ENCODE measurements at regions not wholly inside any gene's neighbourhood (a gene's known extent, or its start where the extent isn't known, plus 50 kb on each side); places are given as distances from the start of the nearest gene placed in this dataset.
"Not testable (repeated sequence)": the region's sequence is repeated elsewhere in the genome, so short reads cannot be mapped to it uniquely, and the experiment has no call there.

DNA sequence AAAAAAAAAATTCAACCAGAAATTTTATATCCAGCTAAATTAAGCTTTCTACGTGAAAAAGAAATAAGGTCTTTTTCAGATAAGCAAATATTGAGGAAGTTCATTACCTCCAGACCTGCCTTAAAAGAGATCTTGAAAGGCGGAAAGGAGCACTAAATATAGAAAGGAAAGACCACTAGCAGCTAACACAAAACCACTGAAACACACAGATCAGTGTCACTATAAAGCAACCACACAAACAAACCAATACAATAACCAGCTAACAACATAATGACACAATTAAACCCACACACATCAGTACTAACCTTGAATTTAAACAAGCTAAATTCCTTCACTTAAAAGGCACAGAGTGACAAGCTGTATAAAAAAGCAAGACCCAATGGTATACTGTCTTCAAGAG is 958.3 kb downstream of the TSN start:
- Histone ChIP-seq H2BK120ac (replicated peaks; ENCODE audit: low read depth, low read length) (no peak overlapping the region), H2AFZ (ENCODE audit: low read length) (no peak overlapping the region), H3K9me3 (ENCODE audit: insufficient read depth in 2 of 2, low read depth in 1 of 2, low read length in 1 of 2) (0 out of 4 replicates have a peak, but pooled peaks cover 0 to 2% of the 10 kb centered on the region in 2 experiments), H4K20me1 (replicated peaks in 1 of 2; ENCODE audit: control insufficient read depth in 1 of 2, insufficient read depth in 2 of 2, low read length in 2 of 2) (no peaks in the 10 kb centered on the region), H3K18ac (ENCODE audit: extremely low read depth, low read length) (no peak overlapping the region), H3K79me1 (ENCODE audit: low read depth, low read length) (no peaks in the 10 kb centered on the region), H2BK12ac (ENCODE audit: low read depth, low read length) (no peak overlapping the region), H3K27ac (ENCODE audit: low read depth, low read length) (no peak overlapping the region), H3K4me1 (replicated peaks in 1 of 4; ENCODE audit: control insufficient read depth in 3 of 4, insufficient read depth in 4 of 4, low read length in 3 of 4) (no peaks in the 10 kb centered on the region), H3K14ac (ENCODE audit: insufficient read length) (no peak overlapping the region), H2BK15ac (ENCODE audit: low read length) (no peak overlapping the region), H3K4me2 (ENCODE audit: insufficient read depth in 1 of 2, low read depth in 2 of 2, low read length in 2 of 2) (no peak overlapping the region), H3K27me3 (replicated peaks in 1 of 4; ENCODE audit: control insufficient read depth in 3 of 4, extremely low read depth in 1 of 4, insufficient read depth in 3 of 4, low read length in 3 of 4) (peaks cover 0 to 1% (median 0%) of the 10 kb centered on the region in 4 experiments; a peak in 1 of 7 replicates), H2AK5ac (ENCODE audit: low read depth, low read length) (no peak overlapping the region), H3K23me2 (ENCODE audit: low read depth, low read length) (no peaks in the 10 kb centered on the region), H3K79me2 (ENCODE audit: control insufficient read depth in 1 of 2, insufficient read depth in 2 of 2, low read length in 2 of 2) (no peaks in the 10 kb centered on the region), H3K4ac (replicated peaks; ENCODE audit: insufficient read length, low read depth, low read length) (no peak overlapping the region), H3K56ac (replicated peaks; ENCODE audit: insufficient read length, low read depth, low read length) (no peak overlapping the region), H3K36me3 (ENCODE audit: control insufficient read depth in 2 of 4, insufficient read depth in 4 of 4, low read length in 3 of 4) (no peaks in the 10 kb centered on the region), H2BK5ac (ENCODE audit: low read depth, low read length) (no peak overlapping the region), H3K4me3 (ENCODE audit: extremely low read depth in 1 of 4, insufficient read depth in 2 of 4, low read depth in 3 of 4, low read length in 4 of 4) (no peak overlapping the region), H3K9ac (replicated peaks in 1 of 4; ENCODE audit: extremely low read depth in 1 of 4, low read depth in 3 of 4, low read length in 3 of 4) (no peak overlapping the region), H4K5ac (ENCODE audit: insufficient read length, low read depth, low read length) (no peak overlapping the region), H4K91ac (replicated peaks; ENCODE audit: insufficient read length, low read length) (no peak overlapping the region), H3K23ac (ENCODE audit: insufficient read length) (no peak overlapping the region), H2BK20ac (ENCODE audit: low read length) (no peak overlapping the region), H4K8ac (ENCODE audit: extremely low read depth, insufficient read depth, low read length) (no peak overlapping the region)
- DNase-seq (ENCODE audit: low read depth in 1 of 2, low spot score in 2 of 2) (no peak), FAIRE-seq (no peak)
- 93% methylated on average over 2 of the region's 2 CpGs; no CpG with 5 or more reads in 1 of the 2 experiments for WGBS, 2 experiments (ENCODE audit: extremely low coverage in 1 of 2, insufficient coverage in 1 of 2, insufficient read length in 1 of 2, insufficient replicate concordance in 2 of 2, low coverage in 1 of 2, low lambda C conversion rate in 2 of 2, missing lambda C conversion rate in 1 of 2)
- CTCF ChIA-PET (ENCODE audit: partially characterized antibody): no interaction called here
- no peak for TF ChIP-seq TBP (IDR thresholded peaks at IDR 0.05; ENCODE audit: low read depth, low read length)
- POLR2A ChIA-PET (ENCODE audit: partially characterized antibody): no interaction called here

DNA sequence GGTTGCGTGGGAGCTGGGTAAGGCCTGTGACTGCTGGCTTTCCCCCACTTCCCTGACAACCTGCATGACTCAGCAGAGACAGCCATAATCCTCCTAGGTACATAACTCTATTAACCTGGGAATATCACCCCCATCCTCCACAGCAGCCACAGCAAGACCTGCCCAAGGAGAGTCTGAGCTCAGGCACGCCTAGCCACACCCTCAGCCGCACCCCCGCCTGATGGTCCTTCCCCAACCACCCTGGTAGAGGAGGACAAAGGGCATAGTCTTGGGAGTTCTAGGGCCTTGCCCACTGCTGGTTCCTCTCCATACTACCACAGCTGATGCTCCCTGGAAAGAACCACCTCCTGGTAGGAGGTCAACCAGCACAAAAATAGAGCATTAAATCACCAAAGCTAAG is 965.4 kb downstream of the TSN start:
- not testable (repeated sequence) for H4K91ac ChIP-seq (replicated peaks; ENCODE audit: insufficient read length, low read length); H3K4me2 ChIP-seq (ENCODE audit: insufficient read depth in 1 of 2, low read depth in 2 of 2, low read length in 2 of 2); H4K20me1 ChIP-seq (replicated peaks in 1 of 2; ENCODE audit: control insufficient read depth in 1 of 2, insufficient read depth in 2 of 2, low read length in 2 of 2); H3K4ac ChIP-seq (replicated peaks; ENCODE audit: insufficient read length, low read depth, low read length); H3K79me1 ChIP-seq (ENCODE audit: low read depth, low read length); H3K9me3 ChIP-seq (ENCODE audit: insufficient read depth in 2 of 2, low read depth in 1 of 2, low read length in 1 of 2); H4K8ac ChIP-seq (ENCODE audit: extremely low read depth, insufficient read depth, low read length); H3K56ac ChIP-seq (replicated peaks; ENCODE audit: insufficient read length, low read depth, low read length); FAIRE-seq; H2BK15ac ChIP-seq (ENCODE audit: low read length); H2BK120ac ChIP-seq (replicated peaks; ENCODE audit: low read depth, low read length); H3K27ac ChIP-seq (ENCODE audit: low read depth, low read length); DNase-seq (ENCODE audit: low read depth in 1 of 2, low spot score in 2 of 2); H3K23me2 ChIP-seq (ENCODE audit: low read depth, low read length); H2AK5ac ChIP-seq (ENCODE audit: low read depth, low read length); H3K23ac ChIP-seq (ENCODE audit: insufficient read length); H3K36me3 ChIP-seq (ENCODE audit: control insufficient read depth in 2 of 4, insufficient read depth in 4 of 4, low read length in 3 of 4); H2BK20ac ChIP-seq (ENCODE audit: low read length); H3K4me1 ChIP-seq (replicated peaks in 1 of 4; ENCODE audit: control insufficient read depth in 3 of 4, insufficient read depth in 4 of 4, low read length in 3 of 4); H3K27me3 ChIP-seq (replicated peaks in 1 of 4; ENCODE audit: control insufficient read depth in 3 of 4, extremely low read depth in 1 of 4, insufficient read depth in 3 of 4, low read length in 3 of 4); H2BK12ac ChIP-seq (ENCODE audit: low read depth, low read length); H3K14ac ChIP-seq (ENCODE audit: insufficient read length); H2BK5ac ChIP-seq (ENCODE audit: low read depth, low read length); H4K5ac ChIP-seq (ENCODE audit: insufficient read length, low read depth, low read length); H3K4me3 ChIP-seq (ENCODE audit: extremely low read depth in 1 of 4, insufficient read depth in 2 of 4, low read depth in 3 of 4, low read length in 4 of 4); H3K79me2 ChIP-seq (ENCODE audit: control insufficient read depth in 1 of 2, insufficient read depth in 2 of 2, low read length in 2 of 2); H3K18ac ChIP-seq (ENCODE audit: extremely low read depth, low read length); H2AFZ ChIP-seq (ENCODE audit: low read length); H3K9ac ChIP-seq (replicated peaks in 1 of 4; ENCODE audit: extremely low read depth in 1 of 4, low read depth in 3 of 4, low read length in 3 of 4)
- WGBS, 2 experiments (ENCODE audit: extremely low coverage in 1 of 2, insufficient coverage in 1 of 2, insufficient read length in 1 of 2, insufficient replicate concordance in 2 of 2, low coverage in 1 of 2, low lambda C conversion rate in 2 of 2, missing lambda C conversion rate in 1 of 2): 93% methylated on average over 4 of the region's 4 CpGs; no CpG with 5 or more reads in 1 of the 2 experiments
- CTCF ChIA-PET (ENCODE audit: partially characterized antibody): interaction anchor here (2.1 kb wide), 1 partner anchor 13 kb away, joined by 4 read pairs; no protein-coding TSS in a partner anchor
- POLR2A ChIA-PET (ENCODE audit: partially characterized antibody): interaction anchor here (1.3 kb wide), 1 partner anchor 60 kb away, joined by 3 read pairs; no protein-coding TSS in a partner anchor
